KMS-11 (cell line): ENCODE measurements at regions not wholly inside any gene's neighbourhood (a gene's known extent, or its start where the extent isn't known, plus 50 kb on each side); places are given as distances from the start of the nearest gene placed in this dataset.

Source experiments
- H2AFZ ChIP-seq: fragments of 200-600 bp; sonication (generic); 2 replicates; pipeline ENCODE4 v1.6.1; 2016; ENCODE audit warnings: antibody characterized with exemption, mixed run types, low read depth
- H3K27ac ChIP-seq: fragments of 200-600 bp; sonication (generic); 2 replicates; pipeline ENCODE4 v1.6.1; 2016; ENCODE audit warnings: mild to moderate bottlenecking, mixed run types
- H3K27me3 ChIP-seq: fragments of 200-600 bp; sonication (generic); 2 replicates; pipeline ENCODE4 v1.6.1; 2017; ENCODE audit warnings: mild to moderate bottlenecking, low read depth, mixed run types, moderate library complexity; ENCODE audit not compliant: insufficient read depth
- H3K36me3 ChIP-seq: fragments of 200-600 bp; sonication (generic); 2 replicates; pipeline ENCODE4 v1.6.1; 2017; ENCODE audit warnings: mild to moderate bottlenecking, mixed run types; ENCODE audit not compliant: insufficient read depth
- H3K4me1 ChIP-seq: fragments of 200-600 bp; sonication (generic); 2 replicates; pipeline ENCODE4 v1.6.1; 2016; ENCODE audit warnings: mild to moderate bottlenecking, low read depth, mixed run types; ENCODE audit not compliant: poor library complexity, severe bottlenecking
- H3K4me2 ChIP-seq: fragments of 200-600 bp; sonication (generic); 2 replicates; pipeline ENCODE4 v1.7.0; 2016; ENCODE audit warnings: mild to moderate bottlenecking, mixed run types
- H3K4me3 ChIP-seq: fragments of 200-600 bp; sonication (generic); IDR thresholded peaks from 2 replicates; pipeline ENCODE4 v1.6.1; 2017; ENCODE audit warnings: low read depth, low read length, mixed read lengths; ENCODE audit not compliant: insufficient read depth
- H3K79me2 ChIP-seq: fragments of 200-600 bp; sonication (generic); 2 replicates; pipeline ENCODE4 v1.6.1; 2016; ENCODE audit warnings: low read depth, mixed run types; ENCODE audit not compliant: insufficient read depth
- H3K9ac ChIP-seq: fragments of 200-600 bp; sonication (generic); 2 replicates; pipeline ENCODE4 v1.6.1; 2016; ENCODE audit warnings: mild to moderate bottlenecking, mixed run types
- H4K20me1 ChIP-seq: fragments of 200-600 bp; sonication (generic); 2 replicates; pipeline ENCODE4 v1.6.1; 2016; ENCODE audit warnings: mild to moderate bottlenecking, mixed run types; ENCODE audit not compliant: insufficient read depth
- TF ChIP-seq, protein P1 (sequence below): fragments of 200-600 bp; sonication (generic); conservative IDR thresholded peaks from 2 replicates; pipeline ENCODE4 v1.6.1; 2017; ENCODE audit warnings: low read depth, mild to moderate bottlenecking, antibody characterized with exemption, low read length, moderate library complexity, mixed read lengths

DNA sequence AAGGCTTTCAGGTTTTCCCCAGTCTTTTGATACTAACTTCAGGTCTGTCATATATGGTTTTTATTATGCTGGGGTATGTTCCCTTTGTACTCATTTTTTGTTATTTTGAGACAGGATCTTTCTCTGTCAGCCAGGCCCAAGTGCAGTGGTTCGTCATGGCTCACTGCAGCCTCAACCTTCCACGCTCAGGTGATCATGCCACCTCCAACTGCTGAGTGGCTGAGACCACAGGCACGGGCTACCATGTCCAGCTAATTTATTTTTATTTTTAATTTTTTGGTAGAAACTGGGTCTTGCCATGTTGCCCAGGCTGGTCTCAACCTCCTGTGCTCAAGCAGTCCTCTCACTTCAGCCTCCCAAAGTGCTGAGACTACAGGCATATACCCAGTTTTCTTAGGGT lies 50.6 kb upstream of the PDGFD start:
- TF ChIP-seq, protein P1, sequence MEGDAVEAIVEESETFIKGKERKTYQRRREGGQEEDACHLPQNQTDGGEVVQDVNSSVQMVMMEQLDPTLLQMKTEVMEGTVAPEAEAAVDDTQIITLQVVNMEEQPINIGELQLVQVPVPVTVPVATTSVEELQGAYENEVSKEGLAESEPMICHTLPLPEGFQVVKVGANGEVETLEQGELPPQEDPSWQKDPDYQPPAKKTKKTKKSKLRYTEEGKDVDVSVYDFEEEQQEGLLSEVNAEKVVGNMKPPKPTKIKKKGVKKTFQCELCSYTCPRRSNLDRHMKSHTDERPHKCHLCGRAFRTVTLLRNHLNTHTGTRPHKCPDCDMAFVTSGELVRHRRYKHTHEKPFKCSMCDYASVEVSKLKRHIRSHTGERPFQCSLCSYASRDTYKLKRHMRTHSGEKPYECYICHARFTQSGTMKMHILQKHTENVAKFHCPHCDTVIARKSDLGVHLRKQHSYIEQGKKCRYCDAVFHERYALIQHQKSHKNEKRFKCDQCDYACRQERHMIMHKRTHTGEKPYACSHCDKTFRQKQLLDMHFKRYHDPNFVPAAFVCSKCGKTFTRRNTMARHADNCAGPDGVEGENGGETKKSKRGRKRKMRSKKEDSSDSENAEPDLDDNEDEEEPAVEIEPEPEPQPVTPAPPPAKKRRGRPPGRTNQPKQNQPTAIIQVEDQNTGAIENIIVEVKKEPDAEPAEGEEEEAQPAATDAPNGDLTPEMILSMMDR, result no peak
- H3K27me3 ChIP-seq, result no peaks in the 10 kb centered on the region
- H3K27ac ChIP-seq, result no peak overlapping the region
- no peaks in the 10 kb centered on the region for H4K20me1 ChIP-seq
- no peak overlapping the region for H3K4me3 ChIP-seq
- no peak overlapping the region for H3K4me2 ChIP-seq
- no peak overlapping the region for H3K9ac ChIP-seq
- no peaks in the 10 kb centered on the region for H3K36me3 ChIP-seq
- H2AFZ ChIP-seq, result no peak overlapping the region
- no peaks in the 10 kb centered on the region for H3K4me1 ChIP-seq
- H3K79me2 ChIP-seq, result no peaks in the 10 kb centered on the region
